ENCODE measurements at regions not wholly inside any gene's neighbourhood (a gene's known extent, or its start where the extent isn't known, plus 50 kb on each side); places are given as distances from the start of the nearest gene placed in this dataset.

- TF ChIP-seq CTCF (IDR thresholded peaks at IDR 0.05) (no peak), POLR2A (IDR thresholded peaks at IDR 0.05) (no peak)
Observed at GRCh38 chr9:7382304-7382703, 417.3 kb downstream of the DMAC1 start.

Data from heart left ventricle (tissue), 13 donors.